ENCODE measurements at regions not wholly inside any gene's neighbourhood (a gene's known extent, or its start where the extent isn't known, plus 50 kb on each side); places are given as distances from the start of the nearest gene placed in this dataset.

DNA sequence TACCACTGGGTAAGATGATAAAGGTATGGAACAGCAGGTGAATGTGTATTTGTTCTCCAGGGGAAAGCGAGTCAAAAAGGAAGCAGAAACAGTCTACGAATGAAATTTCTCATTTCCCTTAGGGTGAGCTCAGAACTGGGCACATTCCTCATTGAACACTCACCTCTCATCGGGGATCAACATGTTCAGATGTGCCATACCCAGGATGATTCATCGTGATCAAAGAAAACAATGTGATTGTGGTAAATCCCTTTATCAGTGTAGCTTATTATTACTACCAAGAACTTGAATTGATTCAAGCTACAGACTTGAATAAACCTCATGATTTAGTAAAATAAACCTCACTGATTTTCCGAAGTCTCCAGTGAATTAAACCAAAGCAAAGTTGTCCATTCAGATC is 72.1 kb downstream of the GJD2 start:
- TF ChIP-seq GATA2 (IDR thresholded peaks at IDR 0.05; ENCODE audit: low read depth, low read length) (no peak), GATA3 (IDR thresholded peaks at IDR 0.05; ENCODE audit: low read depth, low read length) (no peak)
